IPS-20b (cell line): ENCODE measurements at regions not wholly inside any gene's neighbourhood (a gene's known extent, or its start where the extent isn't known, plus 50 kb on each side); places are given as distances from the start of the nearest gene placed in this dataset.

Experiments used
- H3K27ac ChIP-seq: one replicate; pipeline ENCODE4 v1.5.1; 2013; ENCODE audit warnings: low read length
- H3K27me3 ChIP-seq: 2 replicates; pipeline ENCODE4 v1.6.1; 2013; ENCODE audit warnings: mild to moderate bottlenecking, low read length, inconsistent platforms; ENCODE audit not compliant: insufficient read depth
- H3K36me3 ChIP-seq: 2 replicates; pipeline ENCODE4 v1.6.1; 2013; ENCODE audit warnings: low read depth, mild to moderate bottlenecking, inconsistent platforms, low read length, moderate library complexity; ENCODE audit not compliant: insufficient read depth
- H3K4me1 ChIP-seq: 2 replicates; pipeline ENCODE4 v1.6.1; 2013; ENCODE audit warnings: mild to moderate bottlenecking, control low read depth, inconsistent platforms, low read length, moderate library complexity; ENCODE audit not compliant: insufficient read depth
- H3K4me3 ChIP-seq: 2 replicates; pipeline ENCODE4 v1.5.1; 2013; ENCODE audit warnings: mild to moderate bottlenecking, low read length, inconsistent platforms
- H3K9ac ChIP-seq: 2 replicates; pipeline ENCODE4 v1.6.1; 2013; ENCODE audit warnings: low read depth, mild to moderate bottlenecking, inconsistent platforms, low read length, moderate library complexity
- H3K9me3 ChIP-seq: 2 replicates; pipeline ENCODE4 v1.6.1; 2013; ENCODE audit warnings: mild to moderate bottlenecking, low read depth, low read length, inconsistent platforms; ENCODE audit not compliant: insufficient read depth

DNA sequence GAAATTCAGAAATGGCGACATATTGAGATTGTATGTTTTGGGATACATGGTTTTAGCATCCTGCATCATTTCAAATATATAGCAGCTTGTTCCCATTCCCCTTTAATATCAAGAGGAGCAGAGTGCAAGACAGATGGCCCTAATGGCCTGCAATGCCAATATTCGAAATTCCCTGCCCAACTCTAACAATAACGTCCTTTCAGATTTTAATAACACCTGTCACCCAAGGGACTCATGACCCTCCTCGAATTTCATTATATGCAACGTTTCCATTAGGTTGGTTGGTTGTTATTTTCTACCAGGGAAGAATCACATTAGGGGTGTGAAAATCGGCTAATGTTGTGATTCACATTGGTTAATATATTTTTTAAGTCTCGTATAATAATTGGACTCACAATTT, 170.0 kb downstream of the TNFSF13B start:
- H3K9me3 ChIP-seq, result no peaks in the 10 kb centered on the region
- H3K27me3 ChIP-seq, result no peaks in the 10 kb centered on the region
- H3K4me3 ChIP-seq, result no peak overlapping the region
- no peak overlapping the region for H3K9ac ChIP-seq
- H3K27ac ChIP-seq, result no peak overlapping the region
- no peaks in the 10 kb centered on the region for H3K4me1 ChIP-seq
- H3K36me3 ChIP-seq, result no peaks in the 10 kb centered on the region

DNA sequence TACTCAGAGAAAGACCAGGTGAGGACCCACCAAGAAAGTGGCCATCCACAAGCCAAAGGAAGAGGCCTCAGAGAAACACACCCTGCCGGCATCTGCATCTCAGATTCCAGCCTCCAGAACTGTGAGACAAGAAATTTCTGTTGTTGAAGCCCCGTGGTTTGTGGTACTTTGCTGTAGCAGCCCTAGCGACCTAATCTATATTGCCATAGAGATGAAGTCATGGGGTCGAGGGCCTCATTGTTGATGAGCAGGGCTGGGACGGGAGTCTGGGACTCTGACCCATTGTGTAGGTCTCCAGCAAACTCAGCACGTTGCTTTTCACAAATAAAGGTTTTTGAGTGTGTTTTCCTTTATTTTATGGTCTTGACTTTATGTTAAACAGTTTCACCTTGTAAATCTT, 174.9 kb downstream of the TNFSF13B start:
- Histone ChIP-seq H3K36me3 (no peaks in the 10 kb centered on the region), H3K27ac (no peak overlapping the region), H3K9me3 (no peaks in the 10 kb centered on the region), H3K9ac (no peak overlapping the region), H3K27me3 (no peaks in the 10 kb centered on the region), H3K4me1 (no peaks in the 10 kb centered on the region), H3K4me3 (no peak overlapping the region)

DNA sequence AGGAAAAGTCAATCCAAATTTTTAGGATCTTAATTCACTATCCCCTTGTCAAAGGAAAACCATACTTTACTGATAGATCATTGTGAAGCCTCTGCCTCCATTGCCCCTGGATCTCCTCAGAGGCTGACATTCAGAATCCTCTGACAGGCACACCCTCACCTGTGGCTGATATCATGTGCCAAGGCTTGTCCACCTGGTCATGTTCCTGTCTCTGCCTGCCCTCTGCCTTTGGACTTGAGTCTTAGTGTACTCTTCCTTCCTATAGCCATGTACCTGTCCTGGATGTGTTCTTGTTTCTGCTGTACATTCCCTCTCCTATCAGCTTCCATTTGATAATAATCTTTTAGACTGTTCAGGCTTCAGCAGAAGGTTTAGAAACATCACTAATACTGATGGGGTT, 179.4 kb downstream of the TNFSF13B start:
- H3K4me3 ChIP-seq, result no peak overlapping the region
- H3K9ac ChIP-seq, result no peak overlapping the region
- no peaks in the 10 kb centered on the region for H3K27me3 ChIP-seq
- H3K27ac ChIP-seq, result no peak overlapping the region
- no peaks in the 10 kb centered on the region for H3K4me1 ChIP-seq
- H3K9me3 ChIP-seq, result no peaks in the 10 kb centered on the region
- H3K36me3 ChIP-seq, result no peaks in the 10 kb centered on the region

DNA sequence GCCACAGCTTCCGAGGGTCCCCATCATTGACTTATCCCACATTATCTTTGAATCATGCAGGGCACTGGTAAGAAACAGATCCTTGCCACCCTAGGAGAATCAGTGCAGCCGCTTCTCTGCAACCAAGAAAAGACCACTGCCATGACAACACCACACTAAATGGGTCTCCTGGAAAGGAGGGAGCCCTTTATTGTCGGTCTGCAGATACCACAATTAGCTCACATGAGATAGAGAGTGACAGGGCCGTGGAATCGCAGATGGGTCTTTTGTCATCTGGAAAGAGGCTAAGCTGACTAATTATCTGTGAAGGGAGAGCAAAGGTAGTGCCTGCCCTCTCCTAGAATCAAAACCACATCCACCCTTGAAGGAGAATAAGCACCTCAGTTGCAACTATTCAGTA, 178.3 kb upstream of the MYO16 start:
- H3K36me3 ChIP-seq, result no peaks in the 10 kb centered on the region
- H3K4me3 ChIP-seq, result no peak overlapping the region
- no peak overlapping the region for H3K9ac ChIP-seq
- no peaks in the 10 kb centered on the region for H3K9me3 ChIP-seq
- no peaks in the 10 kb centered on the region for H3K4me1 ChIP-seq
- H3K27me3 ChIP-seq, result no peaks in the 10 kb centered on the region
- H3K27ac ChIP-seq, result no peak overlapping the region

DNA sequence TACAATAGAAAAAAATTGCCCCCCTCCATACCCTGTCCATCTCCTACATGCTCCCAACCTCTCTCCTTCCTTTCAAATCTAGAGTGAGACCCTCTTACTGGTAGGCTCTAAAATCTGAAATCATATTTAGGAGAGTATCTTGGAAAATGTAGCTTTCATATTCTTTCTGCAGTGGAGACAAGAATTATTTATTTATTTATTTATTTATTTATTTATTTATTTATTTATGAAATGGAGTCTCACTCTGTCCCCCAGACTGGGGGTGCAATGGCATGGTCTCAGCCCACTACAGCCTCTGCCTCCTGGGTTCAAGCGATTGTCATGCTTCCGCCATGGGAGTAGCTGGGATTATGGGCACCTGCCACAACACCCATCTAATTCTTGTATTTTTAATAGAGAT, 174.1 kb upstream of the MYO16 start:
- H3K36me3 ChIP-seq, result no peaks in the 10 kb centered on the region
- no peak overlapping the region for H3K27ac ChIP-seq
- H3K27me3 ChIP-seq, result no peaks in the 10 kb centered on the region
- no peak overlapping the region for H3K9ac ChIP-seq
- H3K4me3 ChIP-seq, result no peak overlapping the region
- no peaks in the 10 kb centered on the region for H3K4me1 ChIP-seq
- no peaks in the 10 kb centered on the region for H3K9me3 ChIP-seq

DNA sequence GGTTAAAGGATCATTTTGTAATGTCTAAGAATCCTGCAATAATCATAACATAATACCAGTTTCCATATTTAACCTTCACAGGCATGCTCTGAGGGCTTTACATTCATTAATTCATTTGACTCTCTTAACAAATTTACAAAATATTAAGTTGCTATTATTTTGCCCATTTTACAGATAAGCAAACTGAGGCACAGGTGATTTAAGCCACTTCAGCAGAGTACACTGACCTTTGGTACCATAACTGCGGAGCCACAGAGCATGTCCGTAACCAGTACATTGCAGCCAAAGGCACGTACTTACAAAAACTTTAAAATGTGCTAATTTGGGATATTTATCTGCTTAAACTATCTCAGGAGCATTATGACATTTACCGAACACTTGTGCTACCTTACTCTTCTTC, 169.4 kb upstream of the MYO16 start:
- H3K4me3 ChIP-seq, result no peak overlapping the region
- no peak overlapping the region for H3K27ac ChIP-seq
- H3K9me3 ChIP-seq, result no peaks in the 10 kb centered on the region
- H3K9ac ChIP-seq, result no peak overlapping the region
- no peaks in the 10 kb centered on the region for H3K36me3 ChIP-seq
- no peaks in the 10 kb centered on the region for H3K4me1 ChIP-seq
- no peaks in the 10 kb centered on the region for H3K27me3 ChIP-seq

DNA sequence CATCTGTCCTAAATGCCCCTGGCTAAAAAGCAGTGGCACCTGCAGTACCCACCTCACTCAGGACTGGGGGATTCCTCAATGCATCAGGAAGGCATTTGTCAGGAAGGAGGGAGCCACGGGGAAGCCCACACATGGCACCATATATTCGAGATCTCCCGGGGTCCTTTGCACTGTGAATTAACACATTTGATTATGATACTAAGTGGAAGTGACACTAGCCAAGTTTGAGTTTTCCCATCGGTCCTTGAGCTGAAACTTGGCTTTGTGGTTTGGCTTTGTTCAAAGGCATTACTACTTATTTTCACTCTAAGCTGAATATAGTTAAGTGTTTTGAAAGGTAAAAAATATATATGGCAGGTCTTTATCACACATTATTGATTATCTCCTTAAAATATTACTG, 168.7 kb upstream of the MYO16 start:
- Histone ChIP-seq H3K36me3 (no peaks in the 10 kb centered on the region), H3K4me1 (no peaks in the 10 kb centered on the region), H3K27ac (no peak overlapping the region), H3K9me3 (no peaks in the 10 kb centered on the region), H3K9ac (no peak overlapping the region), H3K4me3 (no peak overlapping the region), H3K27me3 (no peaks in the 10 kb centered on the region)

DNA sequence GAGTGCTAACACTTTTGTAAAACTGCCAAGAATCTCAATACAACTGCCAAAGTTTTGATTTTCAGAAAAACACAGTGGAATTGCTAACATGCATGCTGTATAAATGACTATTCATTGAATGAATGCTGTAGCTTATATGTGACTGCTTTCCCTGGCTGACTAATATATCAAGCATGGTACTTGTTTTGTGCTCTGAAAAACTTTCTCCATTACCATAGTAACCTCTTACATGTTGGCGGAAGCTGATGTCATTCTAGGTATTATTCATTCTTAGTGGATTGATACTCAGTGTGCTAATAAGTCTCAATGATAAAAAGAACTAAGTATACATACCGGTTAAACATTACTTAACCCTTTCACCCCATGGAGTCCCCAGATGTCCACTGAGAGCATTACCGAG, 166.1 kb upstream of the MYO16 start:
- Histone ChIP-seq H3K36me3 (no peaks in the 10 kb centered on the region), H3K4me3 (no peak overlapping the region), H3K27me3 (no peaks in the 10 kb centered on the region), H3K9ac (no peak overlapping the region), H3K9me3 (no peaks in the 10 kb centered on the region), H3K27ac (no peak overlapping the region), H3K4me1 (no peaks in the 10 kb centered on the region)

DNA sequence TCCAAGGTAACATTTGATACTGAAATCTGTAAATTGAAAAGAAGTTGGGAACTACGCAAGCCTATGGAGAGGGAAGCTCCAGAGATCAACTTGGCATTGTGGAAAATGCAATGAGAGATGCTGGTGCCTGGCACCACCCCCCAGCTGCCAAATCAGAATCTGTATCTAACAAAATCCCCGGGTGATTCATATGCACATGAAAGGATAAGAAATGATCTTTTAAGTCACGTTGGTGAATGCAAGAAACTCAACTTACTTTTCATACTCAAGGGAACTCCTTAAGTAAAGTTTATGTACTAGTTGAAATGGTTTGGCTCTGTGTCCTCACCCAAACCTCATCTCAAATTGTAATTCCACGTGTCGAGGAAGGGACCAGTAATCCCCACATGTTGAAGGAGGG, 158.5 kb upstream of the MYO16 start:
- Histone ChIP-seq H3K9me3 (peaks cover 7% of the 10 kb centered on the region), H3K27ac (no peak overlapping the region), H3K9ac (no peak overlapping the region), H3K4me1 (no peaks in the 10 kb centered on the region), H3K36me3 (no peaks in the 10 kb centered on the region), H3K27me3 (no peaks in the 10 kb centered on the region), H3K4me3 (no peak overlapping the region)

DNA sequence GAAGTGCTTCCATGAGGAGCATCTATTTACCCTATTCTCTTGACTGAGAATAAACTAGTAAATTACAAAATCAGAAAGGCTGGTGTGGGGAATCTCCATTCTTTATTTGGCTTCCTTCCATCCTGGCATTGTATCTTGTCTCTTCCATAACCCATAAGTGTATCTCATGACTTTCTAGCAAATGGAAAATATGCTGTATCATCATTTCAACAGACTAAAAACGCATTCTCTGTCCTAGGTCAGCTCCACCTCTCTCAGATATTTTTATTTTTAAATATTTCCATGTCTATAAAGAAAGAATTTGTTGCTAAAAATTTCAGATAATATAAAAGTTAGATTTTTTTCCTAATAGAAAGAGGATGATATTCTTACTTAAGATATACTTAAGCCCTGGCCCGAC, 154.2 kb upstream of the MYO16 start:
- Histone ChIP-seq H3K4me1 (no peaks in the 10 kb centered on the region), H3K36me3 (no peaks in the 10 kb centered on the region), H3K27me3 (no peaks in the 10 kb centered on the region), H3K4me3 (no peak overlapping the region), H3K9me3 (peaks cover 7% of the 10 kb centered on the region), H3K27ac (no peak overlapping the region), H3K9ac (no peak overlapping the region)

DNA sequence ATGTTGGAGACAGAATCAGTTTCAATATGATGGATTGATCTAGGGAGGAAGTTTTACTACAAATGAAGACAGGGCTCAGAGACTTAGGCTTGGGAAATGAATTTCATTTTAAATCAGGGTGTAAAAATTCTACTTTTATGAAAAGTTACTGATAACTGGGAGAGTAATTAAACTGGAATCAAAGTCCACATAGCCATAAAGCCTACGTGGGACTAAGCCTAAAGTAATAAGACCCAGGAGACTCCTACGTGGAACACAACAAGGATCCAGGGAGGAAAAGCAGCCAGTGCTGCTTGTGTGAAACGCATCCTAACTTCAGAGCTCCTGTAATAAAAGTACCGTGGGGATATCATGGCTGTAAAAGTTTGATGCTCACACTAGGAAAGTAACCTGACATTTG, 152.0 kb upstream of the MYO16 start:
- no peaks in the 10 kb centered on the region for H3K27me3 ChIP-seq
- H3K36me3 ChIP-seq, result no peaks in the 10 kb centered on the region
- H3K4me1 ChIP-seq, result no peaks in the 10 kb centered on the region
- no peak overlapping the region for H3K4me3 ChIP-seq
- no peak overlapping the region for H3K9ac ChIP-seq
- no peak overlapping the region for H3K27ac ChIP-seq
- no peaks in the 10 kb centered on the region for H3K9me3 ChIP-seq

DNA sequence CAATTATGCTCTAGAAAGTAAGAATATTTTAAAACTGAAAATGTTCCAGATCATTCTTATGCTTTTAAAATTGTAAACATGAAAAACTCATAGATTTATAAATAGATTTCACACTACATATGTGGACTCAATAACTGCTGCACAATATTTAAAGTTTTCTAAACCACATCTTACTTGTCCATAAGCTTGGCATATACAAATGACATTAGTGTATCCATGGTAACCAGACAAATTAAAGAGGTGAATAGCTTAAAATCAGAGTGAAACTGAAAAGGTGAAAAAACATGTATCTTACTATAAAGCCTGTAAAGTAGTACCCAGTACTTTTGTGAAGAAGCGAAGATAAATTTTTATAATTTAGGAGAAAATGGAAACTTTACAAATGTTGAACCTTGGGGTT, 151.2 kb upstream of the MYO16 start:
- Histone ChIP-seq H3K27ac (no peak overlapping the region), H3K9ac (no peak overlapping the region), H3K36me3 (no peaks in the 10 kb centered on the region), H3K4me1 (no peaks in the 10 kb centered on the region), H3K9me3 (no peaks in the 10 kb centered on the region), H3K27me3 (no peaks in the 10 kb centered on the region), H3K4me3 (no peak overlapping the region)

DNA sequence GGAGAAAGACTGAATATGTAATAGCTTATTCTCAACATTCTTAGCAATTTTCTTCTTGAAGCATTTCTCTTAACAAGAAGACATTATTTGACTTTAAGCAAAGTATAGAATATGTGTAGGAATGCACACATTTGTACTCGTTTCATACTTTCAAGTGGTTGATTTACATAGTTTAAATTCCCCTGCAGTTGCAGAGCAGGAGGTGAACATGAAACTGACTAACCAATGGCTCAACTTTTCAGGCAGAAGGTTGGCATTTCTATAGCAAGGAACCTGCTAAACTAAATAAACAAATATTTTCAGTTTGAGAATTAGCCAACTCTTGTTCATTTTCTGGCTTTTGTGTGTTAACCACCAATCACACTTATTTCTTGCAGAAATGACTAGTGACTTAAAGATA, 145.4 kb upstream of the MYO16 start:
- Histone ChIP-seq H3K27ac (no peak overlapping the region), H3K4me1 (no peaks in the 10 kb centered on the region), H3K36me3 (no peaks in the 10 kb centered on the region), H3K27me3 (no peaks in the 10 kb centered on the region), H3K9ac (no peak overlapping the region), H3K9me3 (no peaks in the 10 kb centered on the region), H3K4me3 (no peak overlapping the region)
